ENCODE measurements at regions not wholly inside any gene's neighbourhood (a gene's known extent, or its start where the extent isn't known, plus 50 kb on each side); places are given as distances from the start of the nearest gene placed in this dataset.

DNA sequence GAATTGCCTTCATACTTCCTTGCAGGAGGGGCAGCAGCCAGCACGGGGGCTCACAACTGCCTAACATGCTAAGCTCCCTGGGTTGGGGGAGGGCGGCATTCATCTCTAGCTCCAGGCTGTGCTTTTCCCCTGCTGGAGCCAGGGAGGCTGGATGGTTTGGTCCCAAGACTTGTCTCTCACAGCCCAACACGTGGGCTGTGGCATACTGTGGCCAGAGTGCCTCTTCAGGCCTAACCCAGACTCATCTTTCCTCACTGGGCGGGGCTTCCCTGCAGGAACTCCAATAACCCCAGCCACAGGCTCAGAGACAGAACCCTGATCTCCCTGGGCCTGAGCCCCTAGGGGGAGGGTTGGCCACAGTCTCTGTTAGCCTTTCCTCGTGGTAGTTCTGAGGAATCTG, 121.9 kb upstream of the PLET1 start:
- TF ChIP-seq POLR2A (IDR thresholded peaks at IDR 0.05; ENCODE audit: low read length) (no peak), GATA1 (IDR thresholded peaks at IDR 0.05; ENCODE audit: low read depth, low read length) (no peak)

Measured in erythroblast (primary cell).